ENCODE measurements at regions not wholly inside any gene's neighbourhood (a gene's known extent, or its start where the extent isn't known, plus 50 kb on each side); places are given as distances from the start of the nearest gene placed in this dataset.
A peak's percentile ranks its signal among the peaks of the same experiment; 100 is the strongest.

- DNase-seq = no peak
These were observed 2118.9 kb downstream of the MAT2B start for GRCh38 chr5:165624166-165624946.

- no peak for DNase-seq
These were observed 2120.7 kb downstream of the MAT2B start for GRCh38 chr5:165626161-165626560.

GRCh38 chr5:165627548-165628170 lies 2122.2 kb downstream of the MAT2B start:
- DNase-seq = no peak

- peak; percentile 26 for DNase-seq
These were observed 2124.9 kb downstream of the MAT2B start for GRCh38 chr5:165630261-165630778.

GRCh38 chr5:165631235-165631634 lies 2125.8 kb downstream of the MAT2B start:
- DNase-seq = no peak

- no peak for DNase-seq
These were observed 2136.9 kb downstream of the MAT2B start for GRCh38 chr5:165642366-165642765.

GRCh38 chr5:165665735-165666400 lies 2160.4 kb downstream of the MAT2B start:
- DNase-seq = no peak

GRCh38 chr5:165673499-165673898 lies 2168.1 kb downstream of the MAT2B start:
- DNase-seq = no peak

GRCh38 chr5:165695796-165696195 lies 2190.4 kb downstream of the MAT2B start:
- DNase-seq = no peak

GRCh38 chr5:165705960-165706359 lies 2200.5 kb downstream of the MAT2B start:
- no peak for DNase-seq

GRCh38 chr5:165712011-165712410 lies 2206.6 kb downstream of the MAT2B start:
- no peak for DNase-seq

GRCh38 chr5:165714598-165714997 lies 2209.2 kb downstream of the MAT2B start:
- no peak for DNase-seq

- no peak for DNase-seq
These were observed 2215.5 kb downstream of the MAT2B start for GRCh38 chr5:165720901-165721300.

GRCh38 chr5:165722401-165722800 lies 2217.0 kb downstream of the MAT2B start:
- no peak for DNase-seq

GRCh38 chr5:165723931-165724330 lies 2218.5 kb downstream of the MAT2B start:
- no peak for DNase-seq

- DNase-seq = no peak
These were observed 2223.0 kb downstream of the MAT2B start for GRCh38 chr5:165728425-165728824.

- DNase-seq = no peak
These were observed 2230.0 kb downstream of the MAT2B start for GRCh38 chr5:165735388-165735787.

GRCh38 chr5:165739079-165739741 lies 2233.8 kb downstream of the MAT2B start:
- no peak for DNase-seq

- DNase-seq = no peak
These were observed 2252.4 kb downstream of the MAT2B start for GRCh38 chr5:165757791-165758190.

GRCh38 chr5:165775111-165775510 lies 2269.7 kb downstream of the MAT2B start:
- DNase-seq = no peak

GRCh38 chr5:165779505-165779904 lies 2274.1 kb downstream of the MAT2B start:
- no peak for DNase-seq

- DNase-seq = no peak
These were observed 2275.5 kb downstream of the MAT2B start for GRCh38 chr5:165780901-165781300.

- no peak for DNase-seq
These were observed 2276.3 kb downstream of the MAT2B start for GRCh38 chr5:165781738-165782137.

Measured in NCI-H1092 treated with DMSO at 0.1 percent for 48 hours (cell line).